T-helper 17 cell (primary cell): ENCODE measurements at regions not wholly inside any gene's neighbourhood (a gene's known extent, or its start where the extent isn't known, plus 50 kb on each side); places are given as distances from the start of the nearest gene placed in this dataset.

Source experiments
- ATAC-seq: fragments of 150-1000 bp; cut with Tn5 transposase; 2 replicates; pipeline ENCODE4 v1.10.0; 2021; ENCODE audit warnings: mild to moderate bottlenecking, moderate library complexity
- DNase-seq, 3 donors: peaks; one replicate each; pipeline versions ENCODE4 v3.0.0 to v3.0.0-alpha.2; 2020 to 2021
- H3K9me3 ChIP-seq: one replicate; pipeline ENCODE4 v1.7.0; 2013; ENCODE audit warnings: low read length, mild to moderate bottlenecking; ENCODE audit not compliant: control insufficient read depth, poor library complexity, severe bottlenecking
- H3K27ac Mint-ChIP-seq: one replicate; pipeline ENCODE4 v1.8.0; 2022; ENCODE audit warnings: mild to moderate bottlenecking, moderate library complexity, mixed read lengths
- H3K27me3 Mint-ChIP-seq: one replicate; pipeline ENCODE4 v1.8.0; 2022; ENCODE audit warnings: mixed read lengths
- H3K36me3 Mint-ChIP-seq: one replicate; pipeline ENCODE4 v1.8.0; 2022; ENCODE audit warnings: low read depth, mixed read lengths
- H3K4me1 Mint-ChIP-seq: one replicate; pipeline ENCODE4 v1.8.0; 2022; ENCODE audit warnings: mild to moderate bottlenecking, mixed read lengths
- H3K4me3 Mint-ChIP-seq: one replicate; pipeline ENCODE4 v1.8.0; 2022; ENCODE audit warnings: mild to moderate bottlenecking, moderate library complexity, mixed read lengths

- H3K9me3 ChIP-seq, result no peaks in the 10 kb centered on the region
- H3K27me3 Mint-ChIP-seq, result peaks cover 5% of the 10 kb centered on the region
- no peaks in the 10 kb centered on the region for H3K36me3 Mint-ChIP-seq
- H3K4me3 Mint-ChIP-seq, result no peak overlapping the region
- DNase-seq, result no peak
- ATAC-seq, result no peak
- H3K27ac Mint-ChIP-seq, result no peak overlapping the region
- no peaks in the 10 kb centered on the region for H3K4me1 Mint-ChIP-seq
These were observed 375.5 kb downstream of the ZNF521 start for GRCh38 chr18:24976502-24976901.

DNA sequence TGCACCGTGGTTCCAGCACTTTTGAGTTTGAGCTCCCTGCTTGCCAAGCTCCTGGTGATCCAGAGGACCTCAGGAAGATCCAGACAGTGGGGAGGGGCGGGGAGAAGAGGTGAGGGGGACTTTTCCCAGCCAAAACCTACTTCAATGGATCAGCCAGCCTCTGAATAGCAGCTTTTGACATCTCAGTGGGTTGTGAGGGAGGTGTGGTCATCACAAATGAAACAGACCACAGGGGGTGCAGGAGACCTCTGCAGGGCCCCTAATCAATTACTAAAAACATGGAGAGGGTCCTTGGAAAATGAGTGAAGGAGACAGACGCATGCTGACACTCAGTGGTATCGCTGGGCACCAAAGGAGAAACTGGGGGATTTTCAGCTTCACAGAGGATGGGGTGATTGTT lies 372.7 kb downstream of the ZNF521 start:
- no peaks in the 10 kb centered on the region for H3K4me1 Mint-ChIP-seq
- H3K27ac Mint-ChIP-seq, result no peak overlapping the region
- peaks cover 2% of the 10 kb centered on the region for H3K36me3 Mint-ChIP-seq
- ATAC-seq, result no peak
- no peak for DNase-seq
- H3K4me3 Mint-ChIP-seq, result no peak overlapping the region
- no peaks in the 10 kb centered on the region for H3K9me3 ChIP-seq
- peaks cover 19% of the 10 kb centered on the region for H3K27me3 Mint-ChIP-seq

- H3K27me3 Mint-ChIP-seq, result peaks cover 19% of the 10 kb centered on the region
- ATAC-seq, result no peak
- H3K36me3 Mint-ChIP-seq, result peaks cover 2% of the 10 kb centered on the region
These were observed 369.1 kb downstream of the ZNF521 start for GRCh38 chr18:24982831-24983230.

GRCh38 chr18:24983566-24984139 lies 368.3 kb downstream of the ZNF521 start:
- no peaks in the 10 kb centered on the region for H3K9me3 ChIP-seq
- Mint-ChIP-seq H3K27ac (no peak overlapping the region), H3K4me3 (no peak overlapping the region), H3K27me3 (peaks cover 19% of the 10 kb centered on the region), H3K36me3 (peaks cover 2% of the 10 kb centered on the region), H3K4me1 (no peaks in the 10 kb centered on the region)
- ATAC-seq (no peak), DNase-seq (no peak)

More at GRCh38 chr18:24982831-24983230, 369.1 kb downstream of the ZNF521 start:
- Mint-ChIP-seq H3K27ac (no peak overlapping the region), H3K4me3 (no peak overlapping the region), H3K4me1 (no peaks in the 10 kb centered on the region)
- no peak for DNase-seq
- no peaks in the 10 kb centered on the region for H3K9me3 ChIP-seq

- no peaks in the 10 kb centered on the region for H3K9me3 ChIP-seq
- no peak for ATAC-seq
- Mint-ChIP-seq H3K36me3 (peaks cover 2% of the 10 kb centered on the region), H3K4me3 (no peak overlapping the region), H3K27ac (no peak overlapping the region), H3K27me3 (peaks cover 14% of the 10 kb centered on the region), H3K4me1 (no peaks in the 10 kb centered on the region)
- no peak for DNase-seq
These were observed 366.4 kb downstream of the ZNF521 start for GRCh38 chr18:24985586-24985985.

- Mint-ChIP-seq H3K4me1 (no peaks in the 10 kb centered on the region), H3K36me3 (peaks cover 2% of the 10 kb centered on the region), H3K27ac (no peak overlapping the region), H3K27me3 (peaks cover 14% of the 10 kb centered on the region), H3K4me3 (no peak overlapping the region)
- ATAC-seq, result no peak
- no peak for DNase-seq
- no peaks in the 10 kb centered on the region for H3K9me3 ChIP-seq
These were observed 365.2 kb downstream of the ZNF521 start for GRCh38 chr18:24986666-24987302.

GRCh38 chr18:24987303-24988252 lies 364.4 kb downstream of the ZNF521 start:
- H3K9me3 ChIP-seq, result no peaks in the 10 kb centered on the region
- DNase-seq (no peak), ATAC-seq (no peak)
- Mint-ChIP-seq H3K27me3 (peaks cover 8% of the 10 kb centered on the region), H3K27ac (no peak overlapping the region), H3K36me3 (no peaks in the 10 kb centered on the region), H3K4me3 (no peak overlapping the region), H3K4me1 (no peaks in the 10 kb centered on the region)

GRCh38 chr18:24988253-24988840 lies 363.6 kb downstream of the ZNF521 start:
- peaks cover 5% of the 10 kb centered on the region for H3K27me3 Mint-ChIP-seq
- ATAC-seq, result no peak
- no peak for DNase-seq
- no peak overlapping the region for H3K27ac Mint-ChIP-seq
- H3K9me3 ChIP-seq, result no peaks in the 10 kb centered on the region
- H3K4me1 Mint-ChIP-seq, result no peaks in the 10 kb centered on the region
- H3K36me3 Mint-ChIP-seq, result no peaks in the 10 kb centered on the region
- no peak overlapping the region for H3K4me3 Mint-ChIP-seq

DNA sequence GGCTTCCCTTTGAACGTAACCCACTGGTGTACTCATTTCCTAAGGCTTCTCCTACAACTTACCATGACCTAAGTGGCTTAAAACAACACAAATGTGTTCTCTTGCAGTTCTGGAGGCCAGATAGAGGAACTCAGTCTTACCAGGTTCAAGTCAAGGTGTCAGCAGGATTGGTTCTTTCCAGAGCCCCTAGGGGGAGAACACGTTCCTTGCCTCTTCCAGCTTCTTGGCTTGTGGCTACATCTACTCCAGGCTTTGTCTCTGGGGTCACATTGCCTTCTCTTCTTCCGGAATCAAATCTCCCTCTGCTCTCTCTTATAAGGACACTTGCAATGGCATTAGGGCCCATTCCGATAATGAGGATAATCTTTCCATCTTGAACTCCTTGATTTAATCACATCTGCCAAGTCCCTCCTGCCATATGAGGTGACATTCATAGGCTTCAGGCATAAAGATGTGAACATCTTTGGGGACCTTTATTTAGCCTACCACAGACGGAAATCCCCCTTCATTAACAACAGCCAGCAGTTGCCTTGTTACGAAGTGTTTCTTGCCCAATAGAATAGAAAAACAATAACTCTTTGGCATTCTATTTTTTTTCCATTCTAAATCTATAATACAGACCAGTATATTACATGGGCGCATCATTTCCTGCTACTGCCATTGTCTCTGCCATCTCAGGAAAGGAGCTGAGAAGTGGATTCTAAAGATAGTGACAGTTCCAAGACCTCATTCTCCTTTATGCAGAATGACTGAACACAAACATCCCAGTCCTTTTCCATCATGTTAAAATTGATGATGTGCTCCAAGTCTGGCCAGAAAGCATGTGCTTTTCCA lies 362.0 kb downstream of the ZNF521 start:
- H3K4me1 Mint-ChIP-seq, result no peaks in the 10 kb centered on the region
- no peak overlapping the region for H3K4me3 Mint-ChIP-seq
- H3K27ac Mint-ChIP-seq, result no peak overlapping the region
- H3K9me3 ChIP-seq, result no peaks in the 10 kb centered on the region
- ATAC-seq (no peak), DNase-seq (no peak)
- no peaks in the 10 kb centered on the region for H3K36me3 Mint-ChIP-seq
- H3K27me3 Mint-ChIP-seq, result no peaks in the 10 kb centered on the region

DNA sequence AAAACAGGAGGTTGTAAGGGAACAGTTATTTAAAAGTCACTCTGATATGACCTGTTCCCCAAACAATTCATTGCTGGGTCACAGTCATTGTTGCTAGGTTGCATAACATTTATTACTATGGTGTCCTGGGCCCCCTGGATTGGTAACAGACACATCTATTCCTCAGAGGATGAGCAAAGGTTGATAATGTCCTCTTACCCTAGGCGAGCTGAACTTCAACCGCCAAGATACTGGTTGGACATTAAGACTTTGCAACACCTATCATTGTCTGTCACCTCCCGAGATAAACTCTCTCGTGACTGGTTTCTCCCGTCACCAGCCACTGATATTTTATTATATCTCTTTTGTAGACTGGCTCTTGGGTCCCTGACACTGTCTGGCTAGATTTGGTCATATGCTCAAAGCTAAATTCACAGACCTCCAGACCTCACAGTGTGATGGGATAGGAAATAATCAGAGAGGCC lies 361.3 kb downstream of the ZNF521 start:
- DNase-seq (no peak), ATAC-seq (no peak)
- no peaks in the 10 kb centered on the region for H3K4me1 Mint-ChIP-seq
- H3K36me3 Mint-ChIP-seq, result no peaks in the 10 kb centered on the region
- H3K4me3 Mint-ChIP-seq, result no peak overlapping the region
- H3K9me3 ChIP-seq, result no peaks in the 10 kb centered on the region
- H3K27ac Mint-ChIP-seq, result no peak overlapping the region
- no peaks in the 10 kb centered on the region for H3K27me3 Mint-ChIP-seq

- no peak for ATAC-seq
- Mint-ChIP-seq H3K27me3 (no peaks in the 10 kb centered on the region), H3K36me3 (no peaks in the 10 kb centered on the region), H3K4me3 (no peak overlapping the region), H3K4me1 (no peaks in the 10 kb centered on the region), H3K27ac (no peak overlapping the region)
- no peak for DNase-seq
- no peaks in the 10 kb centered on the region for H3K9me3 ChIP-seq
These were observed 360.6 kb downstream of the ZNF521 start for GRCh38 chr18:24991141-24992060.

DNA sequence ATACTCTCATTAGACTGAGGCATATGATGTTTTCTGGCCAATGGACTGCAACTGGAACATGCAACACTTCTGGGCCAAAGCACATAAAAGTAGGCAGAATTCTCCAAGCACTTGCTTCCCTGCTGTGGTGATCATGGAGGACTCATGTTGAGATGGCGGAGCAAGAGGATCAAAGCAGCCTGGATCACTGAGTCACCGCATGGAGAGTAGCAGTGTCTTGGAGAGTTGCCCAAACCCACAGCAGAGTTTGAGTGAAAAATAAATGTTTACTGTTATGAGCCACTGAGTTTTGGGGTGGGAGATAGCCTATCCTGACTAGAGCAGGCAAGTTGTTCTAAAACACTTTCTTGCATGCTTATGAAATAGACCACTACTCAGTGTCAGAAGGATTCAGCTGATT lies 359.5 kb downstream of the ZNF521 start:
- H3K27me3 Mint-ChIP-seq, result no peaks in the 10 kb centered on the region
- DNase-seq (no peak), ATAC-seq (no peak)
- H3K9me3 ChIP-seq, result no peaks in the 10 kb centered on the region
- no peaks in the 10 kb centered on the region for H3K36me3 Mint-ChIP-seq
- H3K4me1 Mint-ChIP-seq, result no peaks in the 10 kb centered on the region
- H3K27ac Mint-ChIP-seq, result no peak overlapping the region
- no peak overlapping the region for H3K4me3 Mint-ChIP-seq
